GM23338 (cell line): ENCODE measurements at regions not wholly inside any gene's neighbourhood (a gene's known extent, or its start where the extent isn't known, plus 50 kb on each side); places are given as distances from the start of the nearest gene placed in this dataset.

Experiments used
- ATAC-seq: fragments of 200-7000 bp; cut with Tn5 transposase; 3 replicates; pipeline ENCODE4 v1.9.1; 2020
- DNase-seq: peaks from one replicate; pipeline ENCODE4 v3.0.0-alpha.2; 2015; ENCODE audit warnings: low spot score
- H2AFZ ChIP-seq: fragments of 200-600 bp; sonication (generic); 2 replicates; pipeline ENCODE4 v1.8.0; 2016; ENCODE audit warnings: antibody characterized with exemption, mild to moderate bottlenecking, moderate library complexity
- H3F3A ChIP-seq: fragments of 200-600 bp; sonication (generic); replicated peaks from 2 replicates; pipeline ENCODE4 v1.8.0; 2017; ENCODE audit warnings: antibody characterized with exemption, mixed run types, low read depth
- H3K27ac ChIP-seq: fragments of 200-600 bp; sonication (generic); 2 replicates; pipeline ENCODE4 v1.6.1; 2016; ENCODE audit warnings: low read depth
- H3K27me3 ChIP-seq: fragments of 200-600 bp; sonication (generic); 2 replicates; pipeline ENCODE4 v1.8.0; 2016; ENCODE audit warnings: mild to moderate bottlenecking, mixed run types, moderate library complexity; ENCODE audit not compliant: insufficient read depth
- H3K36me3 ChIP-seq: fragments of 200-600 bp; sonication (generic); 2 replicates; pipeline ENCODE4 v1.8.0; 2016; ENCODE audit warnings: mild to moderate bottlenecking; ENCODE audit not compliant: insufficient read depth
- H3K4me1 ChIP-seq: fragments of 200-600 bp; sonication (generic); 2 replicates; pipeline ENCODE4 v1.8.0; 2016; ENCODE audit warnings: mild to moderate bottlenecking, moderate library complexity; ENCODE audit not compliant: insufficient read depth
- H3K4me2 ChIP-seq: fragments of 200-600 bp; sonication (generic); 2 replicates; pipeline ENCODE4 v1.7.1; 2017; ENCODE audit warnings: mixed run types
- H3K4me3 ChIP-seq: fragments of 200-600 bp; sonication (generic); 2 replicates; pipeline ENCODE4 v1.6.1; 2016; ENCODE audit warnings: mixed run types
- H3K79me2 ChIP-seq: fragments of 200-600 bp; sonication (generic); replicated peaks from 2 replicates; pipeline ENCODE4 v1.8.0; 2017; ENCODE audit warnings: mild to moderate bottlenecking; ENCODE audit not compliant: insufficient read depth
- H3K9me2 ChIP-seq: fragments of 200-600 bp; sonication (generic); 2 replicates; pipeline ENCODE4 v1.8.0; 2017; ENCODE audit not compliant: insufficient read depth
- H4K20me1 ChIP-seq: fragments of 200-600 bp; sonication (generic); replicated peaks from 2 replicates; pipeline ENCODE4 v1.8.0; 2017; ENCODE audit warnings: mild to moderate bottlenecking; ENCODE audit not compliant: insufficient read depth
- H3K27ac Mint-ChIP-seq: 2 replicates; pipeline ENCODE4 v1.8.0; 2020; ENCODE audit warnings: inconsistent platforms, mild to moderate bottlenecking, moderate library complexity, mixed read lengths
- H3K27me3 Mint-ChIP-seq: 3 replicates; pipeline ENCODE4 v1.8.0; 2022; ENCODE audit warnings: low read depth, mild to moderate bottlenecking, moderate library complexity, mixed read lengths, inconsistent platforms; ENCODE audit not compliant: insufficient read depth, poor library complexity
- H3K36me3 Mint-ChIP-seq: 3 replicates; pipeline ENCODE4 v1.8.0; 2021; ENCODE audit warnings: low read depth, mild to moderate bottlenecking, inconsistent platforms, moderate library complexity, mixed read lengths
- H3K4me1 Mint-ChIP-seq: 3 replicates; pipeline ENCODE4 v1.8.0; 2020; ENCODE audit warnings: mild to moderate bottlenecking, inconsistent platforms, mixed read lengths
- H3K4me3 Mint-ChIP-seq: 3 replicates; pipeline ENCODE4 v1.8.0; 2021; ENCODE audit warnings: moderate library complexity, mild to moderate bottlenecking, inconsistent platforms, mixed read lengths
- H3K9me3 Mint-ChIP-seq: 3 replicates; pipeline ENCODE4 v1.8.0; 2020; ENCODE audit warnings: moderate library complexity, mild to moderate bottlenecking, inconsistent platforms, mixed read lengths
- EZH2 ChIP-seq: fragments of 200-600 bp; sonication (generic); IDR thresholded peaks from one replicate; pipeline ENCODE4 v1.8.0; 2017; ENCODE audit warnings: antibody characterized with exemption, mild to moderate bottlenecking, low read depth; ENCODE audit not compliant: unreplicated experiment
- EZH2phosphoT487 ChIP-seq: fragments of 200-600 bp; sonication (generic); IDR thresholded peaks from one replicate; pipeline ENCODE4 v1.8.1; 2018; ENCODE audit warnings: antibody characterized with exemption; ENCODE audit not compliant: unreplicated experiment
- TF ChIP-seq, protein P1 (sequence below): fragments of 250-450 bp; sonication (Bioruptor Pico); IDR thresholded peaks from 2 replicates; pipeline ENCODE4 v1.5.0; 2020; ENCODE audit warnings: mild to moderate bottlenecking, moderate library complexity
- TF ChIP-seq, protein P2 (sequence below), 2 experiments: fragments of 200-600 bp in 1 of 2; sonication (generic) in 1 of 2; conservative IDR thresholded peaks; 2 replicates each; pipeline versions ENCODE4 v1.5.1 to v1.6.1; 2016 to 2017; ENCODE audit warnings: antibody characterized with exemption in 2 of 2, low read depth in 2 of 2, mild to moderate bottlenecking in 2 of 2, moderate library complexity in 1 of 2

DNA sequence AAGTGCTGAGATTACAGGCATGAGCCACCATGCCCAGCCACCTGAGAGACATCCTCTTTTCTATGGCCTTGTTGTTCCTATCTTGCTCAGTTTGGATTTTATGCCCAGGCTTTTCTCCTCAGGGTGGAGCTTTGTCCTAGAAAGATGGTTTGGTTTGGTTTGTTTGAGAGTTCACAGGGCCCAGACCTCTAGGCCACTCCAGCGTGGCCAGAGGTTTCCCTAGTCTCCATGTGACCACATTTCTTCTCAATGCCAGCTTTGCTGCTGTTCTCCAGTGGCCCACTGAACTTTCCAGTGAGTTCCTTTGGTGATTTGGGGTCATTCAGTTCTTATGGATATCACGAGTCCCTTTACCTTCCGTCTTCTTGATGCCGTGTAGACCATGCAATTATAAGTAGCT, 92.6 kb upstream of the SERBP1 start:
- H3K9me3 Mint-ChIP-seq: peaks cover 6% of the 10 kb centered on the region; the same call in 2 of the 3 replicates
- no peak overlapping the region for H3K27ac Mint-ChIP-seq
- H3K79me2 ChIP-seq: no peaks in the 10 kb centered on the region
- H3K27me3 Mint-ChIP-seq: peaks cover 63% of the 10 kb centered on the region
- no peaks in the 10 kb centered on the region for H3F3A ChIP-seq
- H3K4me2 ChIP-seq: no peak overlapping the region
- TF ChIP-seq, protein P1, sequence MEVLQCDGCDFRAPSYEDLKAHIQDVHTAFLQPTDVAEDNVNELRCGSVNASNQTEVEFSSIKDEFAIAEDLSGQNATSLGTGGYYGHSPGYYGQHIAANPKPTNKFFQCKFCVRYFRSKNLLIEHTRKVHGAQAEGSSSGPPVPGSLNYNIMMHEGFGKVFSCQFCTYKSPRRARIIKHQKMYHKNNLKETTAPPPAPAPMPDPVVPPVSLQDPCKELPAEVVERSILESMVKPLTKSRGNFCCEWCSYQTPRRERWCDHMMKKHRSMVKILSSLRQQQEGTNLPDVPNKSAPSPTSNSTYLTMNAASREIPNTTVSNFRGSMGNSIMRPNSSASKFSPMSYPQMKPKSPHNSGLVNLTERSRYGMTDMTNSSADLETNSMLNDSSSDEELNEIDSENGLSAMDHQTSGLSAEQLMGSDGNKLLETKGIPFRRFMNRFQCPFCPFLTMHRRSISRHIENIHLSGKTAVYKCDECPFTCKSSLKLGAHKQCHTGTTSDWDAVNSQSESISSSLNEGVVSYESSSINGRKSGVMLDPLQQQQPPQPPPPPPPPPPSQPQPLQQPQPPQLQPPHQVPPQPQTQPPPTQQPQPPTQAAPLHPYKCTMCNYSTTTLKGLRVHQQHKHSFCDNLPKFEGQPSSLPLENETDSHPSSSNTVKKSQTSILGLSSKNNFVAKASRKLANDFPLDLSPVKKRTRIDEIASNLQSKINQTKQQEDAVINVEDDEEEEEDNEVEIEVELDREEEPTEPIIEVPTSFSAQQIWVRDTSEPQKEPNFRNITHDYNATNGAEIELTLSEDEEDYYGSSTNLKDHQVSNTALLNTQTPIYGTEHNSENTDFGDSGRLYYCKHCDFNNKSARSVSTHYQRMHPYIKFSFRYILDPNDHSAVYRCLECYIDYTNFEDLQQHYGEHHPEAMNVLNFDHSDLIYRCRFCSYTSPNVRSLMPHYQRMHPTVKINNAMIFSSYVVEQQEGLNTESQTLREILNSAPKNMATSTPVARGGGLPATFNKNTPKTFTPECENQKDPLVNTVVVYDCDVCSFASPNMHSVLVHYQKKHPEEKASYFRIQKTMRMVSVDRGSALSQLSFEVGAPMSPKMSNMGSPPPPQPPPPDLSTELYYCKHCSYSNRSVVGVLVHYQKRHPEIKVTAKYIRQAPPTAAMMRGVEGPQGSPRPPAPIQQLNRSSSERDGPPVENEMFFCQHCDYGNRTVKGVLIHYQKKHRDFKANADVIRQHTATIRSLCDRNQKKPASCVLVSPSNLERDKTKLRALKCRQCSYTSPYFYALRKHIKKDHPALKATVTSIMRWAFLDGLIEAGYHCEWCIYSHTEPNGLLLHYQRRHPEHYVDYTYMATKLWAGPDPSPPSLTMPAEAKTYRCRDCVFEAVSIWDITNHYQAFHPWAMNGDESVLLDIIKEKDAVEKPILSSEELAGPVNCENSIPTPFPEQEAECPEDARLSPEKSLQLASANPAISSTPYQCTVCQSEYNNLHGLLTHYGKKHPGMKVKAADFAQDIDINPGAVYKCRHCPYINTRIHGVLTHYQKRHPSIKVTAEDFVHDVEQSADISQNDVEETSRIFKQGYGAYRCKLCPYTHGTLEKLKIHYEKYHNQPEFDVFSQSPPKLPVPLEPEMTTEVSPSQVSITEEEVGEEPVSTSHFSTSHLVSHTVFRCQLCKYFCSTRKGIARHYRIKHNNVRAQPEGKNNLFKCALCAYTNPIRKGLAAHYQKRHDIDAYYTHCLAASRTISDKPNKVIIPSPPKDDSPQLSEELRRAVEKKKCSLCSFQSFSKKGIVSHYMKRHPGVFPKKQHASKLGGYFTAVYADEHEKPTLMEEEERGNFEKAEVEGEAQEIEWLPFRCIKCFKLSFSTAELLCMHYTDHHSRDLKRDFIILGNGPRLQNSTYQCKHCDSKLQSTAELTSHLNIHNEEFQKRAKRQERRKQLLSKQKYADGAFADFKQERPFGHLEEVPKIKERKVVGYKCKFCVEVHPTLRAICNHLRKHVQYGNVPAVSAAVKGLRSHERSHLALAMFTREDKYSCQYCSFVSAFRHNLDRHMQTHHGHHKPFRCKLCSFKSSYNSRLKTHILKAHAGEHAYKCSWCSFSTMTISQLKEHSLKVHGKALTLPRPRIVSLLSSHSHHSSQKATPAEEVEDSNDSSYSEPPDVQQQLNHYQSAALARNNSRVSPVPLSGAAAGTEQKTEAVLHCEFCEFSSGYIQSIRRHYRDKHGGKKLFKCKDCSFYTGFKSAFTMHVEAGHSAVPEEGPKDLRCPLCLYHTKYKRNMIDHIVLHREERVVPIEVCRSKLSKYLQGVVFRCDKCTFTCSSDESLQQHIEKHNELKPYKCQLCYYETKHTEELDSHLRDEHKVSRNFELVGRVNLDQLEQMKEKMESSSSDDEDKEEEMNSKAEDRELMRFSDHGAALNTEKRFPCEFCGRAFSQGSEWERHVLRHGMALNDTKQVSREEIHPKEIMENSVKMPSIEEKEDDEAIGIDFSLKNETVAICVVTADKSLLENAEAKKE (CRISPR knock-in tag): no peak
- no peak for TF ChIP-seq EZH2phosphoT487
- peaks cover 6% of the 10 kb centered on the region; the same call in 2 of the 3 replicates for H3K36me3 Mint-ChIP-seq
- H4K20me1 ChIP-seq: peaks cover 6% of the 10 kb centered on the region; the same call in 1 of the 2 replicates
- DNase-seq (no peak), ATAC-seq (no peak)
- no peak overlapping the region for H3K27ac ChIP-seq
- no peak overlapping the region for H2AFZ ChIP-seq
- H3K27me3 ChIP-seq: peaks cover 89% of the 10 kb centered on the region
- H3K4me1 Mint-ChIP-seq: no peaks in the 10 kb centered on the region
- no peak overlapping the region for H3K4me3 ChIP-seq
- no peaks in the 10 kb centered on the region for H3K36me3 ChIP-seq
- H3K4me3 Mint-ChIP-seq: no peak overlapping the region
- H3K9me2 ChIP-seq: no peaks in the 10 kb centered on the region
- no peaks in the 10 kb centered on the region for H3K4me1 ChIP-seq

- Mint-ChIP-seq H3K27me3 (peaks cover 47% of the 10 kb centered on the region), H3K9me3 (no peaks in the 10 kb centered on the region; the same call in 2 of the 3 replicates), H3K4me1 (no peaks in the 10 kb centered on the region), H3K36me3 (no peaks in the 10 kb centered on the region), H3K4me3 (no peak overlapping the region), H3K27ac (no peak overlapping the region)
- Histone ChIP-seq H3K27ac (no peak overlapping the region), H2AFZ (no peak overlapping the region), H3K4me2 (no peak overlapping the region), H3K4me1 (no peaks in the 10 kb centered on the region), H3K27me3 (peaks cover 73% of the 10 kb centered on the region), H3K79me2 (no peaks in the 10 kb centered on the region), H3F3A (no peaks in the 10 kb centered on the region), H3K36me3 (no peaks in the 10 kb centered on the region), H3K4me3 (no peak overlapping the region), H3K9me2 (no peaks in the 10 kb centered on the region), H4K20me1 (no peaks in the 10 kb centered on the region; the same call in 1 of the 2 replicates)
- DNase-seq: peak; percentile 45
- TF ChIP-seq, protein P2, sequence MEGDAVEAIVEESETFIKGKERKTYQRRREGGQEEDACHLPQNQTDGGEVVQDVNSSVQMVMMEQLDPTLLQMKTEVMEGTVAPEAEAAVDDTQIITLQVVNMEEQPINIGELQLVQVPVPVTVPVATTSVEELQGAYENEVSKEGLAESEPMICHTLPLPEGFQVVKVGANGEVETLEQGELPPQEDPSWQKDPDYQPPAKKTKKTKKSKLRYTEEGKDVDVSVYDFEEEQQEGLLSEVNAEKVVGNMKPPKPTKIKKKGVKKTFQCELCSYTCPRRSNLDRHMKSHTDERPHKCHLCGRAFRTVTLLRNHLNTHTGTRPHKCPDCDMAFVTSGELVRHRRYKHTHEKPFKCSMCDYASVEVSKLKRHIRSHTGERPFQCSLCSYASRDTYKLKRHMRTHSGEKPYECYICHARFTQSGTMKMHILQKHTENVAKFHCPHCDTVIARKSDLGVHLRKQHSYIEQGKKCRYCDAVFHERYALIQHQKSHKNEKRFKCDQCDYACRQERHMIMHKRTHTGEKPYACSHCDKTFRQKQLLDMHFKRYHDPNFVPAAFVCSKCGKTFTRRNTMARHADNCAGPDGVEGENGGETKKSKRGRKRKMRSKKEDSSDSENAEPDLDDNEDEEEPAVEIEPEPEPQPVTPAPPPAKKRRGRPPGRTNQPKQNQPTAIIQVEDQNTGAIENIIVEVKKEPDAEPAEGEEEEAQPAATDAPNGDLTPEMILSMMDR (conservative IDR thresholded peaks at IDR 0.05; ENCODE audit: low read depth in 2 of 2): peak; percentile 50 to 68
- TF ChIP-seq EZH2: no peak
- ATAC-seq: peak; percentile 84
Measured at GRCh38 chr1:67524143-67525052, 94.2 kb upstream of the SERBP1 start.
